GM23248 (cell line): ENCODE measurements at regions not wholly inside any gene's neighbourhood (a gene's known extent, or its start where the extent isn't known, plus 50 kb on each side); places are given as distances from the start of the nearest gene placed in this dataset.
"Not testable (repeated sequence)": the region's sequence is repeated elsewhere in the genome, so short reads cannot be mapped to it uniquely, and the experiment has no call there.

ENCODE experiments used
- DNase-seq: peaks from one replicate; pipeline ENCODE4 v3.0.0-alpha.2; 2015
- H2AFZ ChIP-seq: fragments of 200-600 bp; sonication (generic); 2 replicates; pipeline ENCODE4 v1.6.1; 2016; ENCODE audit warnings: antibody characterized with exemption
- H3F3A ChIP-seq: fragments of 200-600 bp; sonication (generic); 2 replicates; pipeline ENCODE4 v1.6.1; 2016; ENCODE audit warnings: mild to moderate bottlenecking, antibody characterized with exemption, mixed run types; ENCODE audit not compliant: insufficient read depth
- H3K27ac ChIP-seq: fragments of 200-600 bp; sonication (generic); 2 replicates; pipeline ENCODE4 v1.5.1; 2016; ENCODE audit warnings: mild to moderate bottlenecking
- H3K27me3 ChIP-seq: fragments of 200-600 bp; sonication (generic); replicated peaks from 2 replicates; pipeline ENCODE4 v1.6.1; 2016; ENCODE audit warnings: mild to moderate bottlenecking; ENCODE audit not compliant: insufficient read depth
- H3K36me3 ChIP-seq: fragments of 200-600 bp; sonication (generic); 2 replicates; pipeline ENCODE4 v1.6.1; 2016; ENCODE audit warnings: low read depth, mild to moderate bottlenecking
- H3K4me1 ChIP-seq: fragments of 200-600 bp; sonication (generic); 2 replicates; pipeline ENCODE4 v1.6.1; 2016; ENCODE audit warnings: mild to moderate bottlenecking; ENCODE audit not compliant: insufficient read depth
- H3K4me2 ChIP-seq: fragments of 200-600 bp; sonication (generic); one replicate; pipeline ENCODE4 v1.6.1; 2016; ENCODE audit warnings: mild to moderate bottlenecking; ENCODE audit not compliant: unreplicated experiment
- H3K4me3 ChIP-seq: fragments of 200-600 bp; sonication (generic); 2 replicates; pipeline ENCODE4 v1.5.1; 2016; ENCODE audit warnings: mild to moderate bottlenecking
- H3K79me2 ChIP-seq: fragments of 200-600 bp; sonication (generic); 2 replicates; pipeline ENCODE4 v1.6.1; 2016; ENCODE audit warnings: mild to moderate bottlenecking; ENCODE audit not compliant: insufficient read depth
- H3K9ac ChIP-seq: fragments of 200-600 bp; sonication (generic); 2 replicates; pipeline ENCODE4 v1.6.1; 2016; ENCODE audit warnings: mild to moderate bottlenecking
- H3K9me2 ChIP-seq: fragments of 200-600 bp; sonication (generic); 2 replicates; pipeline ENCODE4 v1.6.1; 2016; ENCODE audit warnings: mixed run types, mild to moderate bottlenecking, moderate library complexity; ENCODE audit not compliant: insufficient read depth
- H3K9me3 ChIP-seq: fragments of 200-600 bp; sonication (generic); one replicate; pipeline ENCODE4 v1.6.1; 2017; ENCODE audit warnings: low read depth
- H4K20me1 ChIP-seq: fragments of 200-600 bp; sonication (generic); 2 replicates; pipeline ENCODE4 v1.6.0; 2016; ENCODE audit not compliant: insufficient read depth
- EZH2 ChIP-seq: fragments of 200-600 bp; sonication (generic); IDR thresholded peaks from 2 replicates; pipeline ENCODE4 v1.6.1; 2018; ENCODE audit warnings: antibody characterized with exemption, mild to moderate bottlenecking; ENCODE audit not compliant: insufficient read depth, poor library complexity, severe bottlenecking
- EZH2phosphoT487 ChIP-seq: fragments of 200-600 bp; sonication (generic); IDR thresholded peaks from 2 replicates; pipeline ENCODE4 v1.6.1; 2018; ENCODE audit warnings: antibody characterized with exemption, moderate library complexity, mild to moderate bottlenecking, low read depth; ENCODE audit not compliant: insufficient read depth
- WGBS, 2 experiments: methylation state at CpG; one replicate each; pipeline ENCODE4 v1.1.6; 2015 to 2017; ENCODE audit warnings: low lambda C conversion rate in 2 of 2, low coverage in 1 of 2; ENCODE audit errors: missing lambda C conversion rate in 2 of 2; 5-methylcytosine and 5-hydroxymethylcytosine counted together
- in situ Hi-C: fragments of 300-500 bp; cut with MboI; formaldehyde crosslinking; loops from 2 replicates; pipeline ENCODE4 v1.15.0; 2020

DNA sequence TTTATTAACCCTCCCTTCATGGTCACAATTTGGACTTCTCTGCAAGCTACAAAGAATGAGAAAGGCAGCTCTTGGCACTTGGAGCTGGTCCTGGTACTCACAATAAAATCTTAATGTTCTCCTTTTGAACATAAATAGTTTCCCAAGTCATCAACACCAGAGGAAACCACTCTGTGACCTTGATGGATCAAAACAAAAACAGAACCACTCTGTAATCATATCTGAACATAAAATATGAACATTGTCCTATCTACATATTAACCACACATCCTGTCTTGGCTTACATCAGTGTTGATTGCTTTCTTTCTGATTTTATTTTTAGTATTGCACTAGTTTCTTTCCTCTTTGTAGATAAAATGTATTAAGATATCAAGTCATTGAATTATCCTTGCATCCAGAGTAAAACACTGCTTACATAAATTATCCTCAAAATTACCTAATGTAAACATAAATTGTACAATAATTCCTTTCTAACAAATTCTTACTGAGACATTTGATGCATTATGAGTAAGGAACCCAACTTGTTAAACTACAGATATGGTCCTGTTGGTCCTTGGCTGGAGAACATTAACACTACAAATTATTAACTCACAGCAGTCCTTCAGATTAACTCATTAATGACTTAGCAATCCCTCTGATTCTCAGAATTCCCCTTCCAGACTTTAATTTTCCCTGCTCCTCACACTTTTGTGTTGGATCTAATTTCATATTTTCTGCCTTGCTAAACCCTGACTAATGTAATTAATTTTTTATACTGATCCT lies 860.5 kb downstream of the DIPK2A start:
- H3K36me3 ChIP-seq = no peaks in the 10 kb centered on the region
- H3K9me2 ChIP-seq = no peaks in the 10 kb centered on the region
- H3K4me1 ChIP-seq = no peaks in the 10 kb centered on the region
- no peak overlapping the region for H3K4me2 ChIP-seq
- no peaks in the 10 kb centered on the region for H3K9me3 ChIP-seq
- H3K27ac ChIP-seq = no peak overlapping the region
- no peak overlapping the region for H3K4me3 ChIP-seq
- H3F3A ChIP-seq = no peaks in the 10 kb centered on the region
- no peak overlapping the region for H2AFZ ChIP-seq
- no peak for DNase-seq
- in situ Hi-C loops = no loop called here
- no peak overlapping the region for H3K9ac ChIP-seq
- H3K27me3 ChIP-seq = no peaks in the 10 kb centered on the region
- H3K79me2 ChIP-seq = no peaks in the 10 kb centered on the region
- no peaks in the 10 kb centered on the region for H4K20me1 ChIP-seq
- no peak for TF ChIP-seq EZH2phosphoT487
- TF ChIP-seq EZH2 = no peak

- H3K4me3 ChIP-seq = no peak overlapping the region
- no peak for DNase-seq
- H3K36me3 ChIP-seq = no peaks in the 10 kb centered on the region
- H3K9me2 ChIP-seq = no peaks in the 10 kb centered on the region
- H3K4me2 ChIP-seq = no peak overlapping the region
- in situ Hi-C loops = no loop called here
- no peak overlapping the region for H3K9ac ChIP-seq
- no peak overlapping the region for H3K27ac ChIP-seq
- TF ChIP-seq EZH2phosphoT487 (no peak), EZH2 (no peak)
- no peaks in the 10 kb centered on the region for H3K27me3 ChIP-seq
- 23 to 30% methylated on average over 2 of the region's 2 CpGs for WGBS, 2 experiments
- no peaks in the 10 kb centered on the region for H3K9me3 ChIP-seq
- no peaks in the 10 kb centered on the region for H3K79me2 ChIP-seq
- no peak overlapping the region for H2AFZ ChIP-seq
- no peaks in the 10 kb centered on the region for H3F3A ChIP-seq
- no peaks in the 10 kb centered on the region for H4K20me1 ChIP-seq
- H3K4me1 ChIP-seq = no peaks in the 10 kb centered on the region
These were observed 868.4 kb downstream of the DIPK2A start for GRCh38 chr3:144839991-144840390.

DNA sequence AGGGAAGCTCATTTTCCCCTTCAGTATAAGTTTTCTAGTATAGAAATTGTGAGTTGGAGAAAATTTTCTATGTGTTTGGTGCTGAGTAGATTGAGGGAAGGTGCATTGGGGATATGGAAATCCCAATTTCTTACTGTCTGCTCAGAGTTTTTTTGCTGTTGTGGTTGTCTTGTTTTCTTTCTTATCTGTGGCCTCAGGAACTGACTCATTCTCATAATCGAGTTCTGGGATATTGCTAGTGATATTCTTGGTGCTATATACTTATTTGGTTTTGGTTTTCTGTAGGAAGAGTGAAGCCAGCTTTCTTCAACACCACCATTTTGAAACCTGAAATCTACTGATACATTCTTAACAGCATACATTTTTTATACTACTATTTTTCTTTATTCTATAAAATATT lies 869.2 kb downstream of the DIPK2A start:
- no peaks in the 10 kb centered on the region for H3K79me2 ChIP-seq
- H3K9me2 ChIP-seq = no peaks in the 10 kb centered on the region
- H3K4me1 ChIP-seq = no peaks in the 10 kb centered on the region
- no peak overlapping the region for H3K9ac ChIP-seq
- H3K27me3 ChIP-seq = no peaks in the 10 kb centered on the region
- in situ Hi-C loops = no loop called here
- no peaks in the 10 kb centered on the region for H4K20me1 ChIP-seq
- no peaks in the 10 kb centered on the region for H3K36me3 ChIP-seq
- H3K4me2 ChIP-seq = no peak overlapping the region
- TF ChIP-seq EZH2 (no peak), EZH2phosphoT487 (no peak)
- no peak overlapping the region for H3K27ac ChIP-seq
- H2AFZ ChIP-seq = no peak overlapping the region
- no peak for DNase-seq
- no peaks in the 10 kb centered on the region for H3F3A ChIP-seq
- H3K9me3 ChIP-seq = no peaks in the 10 kb centered on the region
- 7 to 8% methylated on average over 1 of the region's 1 CpG for WGBS, 2 experiments
- no peak overlapping the region for H3K4me3 ChIP-seq

- Histone ChIP-seq H3K9me2 (no peaks in the 10 kb centered on the region), H3K4me1 (no peaks in the 10 kb centered on the region), H2AFZ (no peak overlapping the region), H3K9ac (no peak overlapping the region), H3K4me2 (no peak overlapping the region), H3K9me3 (no peaks in the 10 kb centered on the region), H3K79me2 (no peaks in the 10 kb centered on the region), H3K36me3 (no peaks in the 10 kb centered on the region), H3K27ac (no peak overlapping the region), H3F3A (no peaks in the 10 kb centered on the region), H4K20me1 (no peaks in the 10 kb centered on the region), H3K27me3 (no peaks in the 10 kb centered on the region), H3K4me3 (no peak overlapping the region)
- no peak for TF ChIP-seq EZH2phosphoT487
- TF ChIP-seq EZH2 = no peak
- in situ Hi-C loops = no loop called here
- WGBS, 2 experiments = 81 to 85% methylated on average over 8 of the region's 8 CpGs
- DNase-seq = no peak
These were observed 871.5 kb downstream of the DIPK2A start for GRCh38 chr3:144843099-144843498.

DNA sequence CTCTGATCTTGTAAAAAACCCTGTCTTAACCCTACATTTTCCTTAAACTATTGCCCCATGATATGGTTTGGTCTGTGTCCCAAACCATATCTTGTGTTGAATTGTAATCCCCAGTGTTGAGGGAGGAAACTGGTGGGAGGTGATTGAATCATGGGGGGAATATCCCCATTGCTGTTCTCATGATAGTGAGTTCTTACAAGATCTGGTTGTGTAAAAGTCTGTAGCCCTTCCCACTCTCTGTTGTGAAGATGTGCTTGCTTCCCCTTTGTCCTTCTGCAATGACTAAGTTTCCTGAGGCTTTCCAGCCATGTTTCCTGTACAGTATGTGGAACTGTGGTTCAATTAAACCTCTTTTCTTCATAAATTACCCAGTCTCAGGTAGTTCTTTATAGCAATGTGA lies 881.4 kb downstream of the DIPK2A start:
- Histone ChIP-seq H3K4me1 (no peaks in the 10 kb centered on the region), H3K79me2 (no peaks in the 10 kb centered on the region), H2AFZ (no peak overlapping the region), H3K36me3 (no peaks in the 10 kb centered on the region), H3K9me2 (no peaks in the 10 kb centered on the region), H3K27me3 (no peaks in the 10 kb centered on the region), H3K9ac (no peak overlapping the region), H3K4me2 (no peak overlapping the region), H3K4me3 (no peak overlapping the region), H3K9me3 (no peaks in the 10 kb centered on the region), H3K27ac (no peak overlapping the region), H4K20me1 (no peaks in the 10 kb centered on the region), H3F3A (no peaks in the 10 kb centered on the region)
- in situ Hi-C loops = no loop called here
- TF ChIP-seq EZH2 (no peak), EZH2phosphoT487 (no peak)
- no peak for DNase-seq

DNA sequence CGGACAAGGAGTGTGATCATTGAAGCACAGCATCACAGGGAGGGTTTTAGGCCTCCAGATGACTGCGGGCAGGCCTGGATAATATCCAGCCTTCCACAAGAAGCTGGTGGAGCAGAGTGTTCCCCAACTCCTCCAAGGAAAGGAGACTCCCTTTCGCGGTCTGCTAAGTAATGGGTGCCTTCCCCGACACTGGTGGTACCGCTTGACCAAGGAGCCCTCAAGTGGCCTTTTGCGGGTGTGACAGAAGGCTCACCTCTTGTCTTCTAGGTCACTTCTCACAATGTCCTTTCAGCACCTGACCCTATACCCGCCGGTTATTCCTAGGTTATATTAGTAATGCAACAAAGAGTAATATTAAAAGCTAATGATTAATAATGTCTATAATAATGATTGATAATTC lies 882.4 kb downstream of the DIPK2A start:
- 83 to 87% methylated on average over 9 of the region's 9 CpGs for WGBS, 2 experiments
- H3K79me2 ChIP-seq, in situ Hi-C loops: not testable (repeated sequence)

More for the DNA sequence above, 882.4 kb downstream of the DIPK2A start:
- H3K9ac ChIP-seq, H3K27ac ChIP-seq, H3K4me1 ChIP-seq, H3K4me2 ChIP-seq, H3K9me2 ChIP-seq, H3K4me3 ChIP-seq, H2AFZ ChIP-seq, H3K9me3 ChIP-seq, DNase-seq, H3F3A ChIP-seq, H4K20me1 ChIP-seq, H3K27me3 ChIP-seq, H3K36me3 ChIP-seq: not testable (repeated sequence)
